CD4-positive, alpha-beta T cell (primary cell): ENCODE measurements at regions not wholly inside any gene's neighbourhood (a gene's known extent, or its start where the extent isn't known, plus 50 kb on each side); places are given as distances from the start of the nearest gene placed in this dataset.

Source experiments
- ATAC-seq: fragments of 200-7000 bp; cut with Tn5 transposase; one replicate; pipeline ENCODE4 v1.10.0; 2022; ENCODE audit warnings: mild to moderate bottlenecking; ENCODE audit not compliant: poor library complexity
- CTCF ChIA-PET: fragments of 350-600 bp; sonication (Branson Sonifier 250); formaldehyde crosslinking; loops from one replicate; lab custom pipeline; 2021; ENCODE audit warnings: antibody characterized with exemption, inconsistent platforms; lab: Charles Lee
- POLR2A ChIA-PET: fragments of 350-600 bp; sonication (Branson Sonifier 250); formaldehyde crosslinking; loops from one replicate; lab custom pipeline; 2021; ENCODE audit warnings: antibody characterized with exemption, inconsistent platforms; lab: Charles Lee
- DNase-seq, 14 experiments: peaks; one replicate each; pipeline ENCODE4 v3.0.0-alpha.2; 2013 to 2020; ENCODE audit warnings: mixed read lengths in 2 of 14
- H3K27ac ChIP-seq, 2 donors: one replicate each; pipeline versions ENCODE4 v1.5.1 to v1.7.0; 2013; ENCODE audit warnings: low read length in 2 of 2, low read depth in 1 of 2, mild to moderate bottlenecking in 1 of 2
- H3K27me3 ChIP-seq, 2 experiments: 1 replicate in 1 of 2; 2 replicates in 1 of 2; pipeline versions ENCODE4 v1.6.1 to v1.7.0; 2013; ENCODE audit warnings: low read length in 2 of 2, control low read depth in 1 of 2, mild to moderate bottlenecking in 1 of 2, moderate library complexity in 1 of 2; ENCODE audit not compliant: insufficient read depth in 2 of 2, control insufficient read depth in 1 of 2
- H3K36me3 ChIP-seq: one replicate; pipeline ENCODE4 v1.6.1; 2013; ENCODE audit warnings: low read length, control low read depth; ENCODE audit not compliant: insufficient read depth
- H3K4me1 ChIP-seq: one replicate; pipeline ENCODE4 v1.6.1; 2013; ENCODE audit warnings: low read length, control low read depth; ENCODE audit not compliant: insufficient read depth
- H3K4me3 ChIP-seq: one replicate; pipeline ENCODE4 v1.5.1; 2013; ENCODE audit warnings: mild to moderate bottlenecking, low read length, moderate library complexity
- H3K9me3 ChIP-seq, 2 experiments: 1 replicate in 1 of 2; 2 replicates in 1 of 2; pipeline versions ENCODE4 v1.6.1 to v1.7.0; 2013; ENCODE audit warnings: low read length in 2 of 2, mild to moderate bottlenecking in 2 of 2, control low read depth in 1 of 2, moderate library complexity in 1 of 2; ENCODE audit not compliant: control insufficient read depth in 1 of 2, insufficient read depth in 1 of 2
- H3K27ac Mint-ChIP-seq: one replicate; pipeline ENCODE4 v1.8.0; 2020; ENCODE audit warnings: mixed read lengths
- H3K27me3 Mint-ChIP-seq: one replicate; pipeline ENCODE4 v1.8.0; 2021; ENCODE audit warnings: mixed read lengths
- H3K36me3 Mint-ChIP-seq: one replicate; pipeline ENCODE4 v1.8.0; 2021; ENCODE audit warnings: low read depth, mixed read lengths
- H3K4me1 Mint-ChIP-seq: one replicate; pipeline ENCODE4 v1.8.0; 2021; ENCODE audit warnings: low read depth, mixed read lengths
- H3K4me3 Mint-ChIP-seq: one replicate; pipeline ENCODE4 v1.8.0; 2020; ENCODE audit warnings: mild to moderate bottlenecking, mixed read lengths
- H3K9me3 Mint-ChIP-seq: one replicate; pipeline ENCODE4 v1.8.0; 2020; ENCODE audit warnings: mixed read lengths
- CTCF ChIP-seq: fragments of 200-600 bp; IDR thresholded peaks from one replicate; pipeline ENCODE4 v1.8.0; 2022; ENCODE audit warnings: antibody characterized with exemption, mild to moderate bottlenecking
- intact Hi-C, 2 experiments: fragments of 100-400 bp; cut with DNase I in 1 of 2; cut with micrococcal nuclease in 1 of 2; formaldehyde crosslinking; loops; one replicate each; pipeline versions ENCODE4 v1.15.1 to v1.9.0; 2023 to 2025; cut with DNase I, micrococcal nuclease

DNA sequence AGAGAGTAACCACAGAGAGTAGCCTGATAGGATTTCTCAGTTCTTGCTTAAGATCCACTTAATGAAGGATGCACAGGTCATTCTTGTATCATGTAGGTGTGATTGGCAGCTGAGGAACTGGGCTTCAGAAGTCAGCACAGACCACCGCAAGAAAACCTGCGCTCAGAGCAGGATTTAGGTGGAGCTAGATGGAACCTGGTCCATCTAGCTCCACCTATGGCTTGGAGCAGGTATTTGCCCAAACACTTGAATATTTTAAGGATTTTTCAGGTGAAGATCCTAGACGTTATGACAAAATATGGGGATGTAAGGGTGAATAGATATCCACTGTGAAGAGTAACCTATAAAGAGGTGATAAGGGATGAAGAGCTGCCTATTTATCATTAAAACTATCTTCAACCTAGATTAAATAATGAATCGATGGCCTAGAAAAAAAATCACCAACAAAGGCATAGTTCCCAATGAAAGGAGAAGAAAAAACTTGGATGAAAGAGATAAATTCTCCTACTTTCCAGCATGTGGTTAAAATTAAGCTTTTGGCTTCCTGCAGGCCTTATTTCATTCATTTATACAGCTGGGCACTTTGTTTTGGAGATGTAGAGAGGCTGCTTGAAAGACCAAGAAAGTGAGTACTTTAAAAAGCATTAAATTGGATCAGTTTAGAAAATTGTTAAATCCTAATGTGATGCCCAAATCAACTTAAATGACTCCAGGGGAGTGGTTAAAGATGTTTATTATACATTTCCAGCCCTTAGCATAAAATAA is 778.4 kb upstream of the GJE1 start:
- no peak for DNase-seq
- CTCF ChIA-PET: interaction anchor here (1.0 kb wide), 1 partner anchor 8 kb away, joined by 3 read pairs; no protein-coding TSS in a partner anchor
- Histone ChIP-seq H3K4me1 (no peaks in the 10 kb centered on the region), H3K4me3 (no peak overlapping the region), H3K9me3 (no peaks in the 10 kb centered on the region), H3K36me3 (no peaks in the 10 kb centered on the region), H3K27ac (no peak overlapping the region), H3K27me3 (no peaks in the 10 kb centered on the region)
- Mint-ChIP-seq H3K27ac (no peak overlapping the region), H3K4me1 (no peaks in the 10 kb centered on the region), H3K27me3 (no peaks in the 10 kb centered on the region), H3K9me3 (no peaks in the 10 kb centered on the region), H3K36me3 (no peaks in the 10 kb centered on the region), H3K4me3 (no peak overlapping the region)
- POLR2A ChIA-PET: no interaction called here
- no peak for TF ChIP-seq CTCF
- ATAC-seq: no peak
- intact Hi-C loops: no loop called here

DNA sequence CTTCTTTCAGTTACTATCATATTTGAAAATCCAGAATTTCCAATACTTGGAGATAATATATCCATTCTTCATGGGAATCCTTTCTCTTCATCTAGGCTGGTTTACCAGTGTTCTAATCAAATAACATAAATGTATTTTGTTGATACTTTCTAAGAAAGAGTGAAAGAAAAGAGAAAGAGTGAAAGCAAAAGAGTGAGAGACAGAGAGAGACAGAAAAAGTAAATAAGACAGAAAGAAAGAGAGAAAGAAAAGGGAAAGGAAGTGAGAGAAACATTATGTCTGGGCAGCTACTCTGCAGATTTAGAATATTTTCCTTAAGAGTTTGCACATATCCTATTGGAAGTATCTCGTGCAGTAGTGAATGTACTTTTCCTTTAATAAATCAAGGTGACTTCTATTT is 781.0 kb upstream of the GJE1 start:
- no peaks in the 10 kb centered on the region for H3K36me3 Mint-ChIP-seq
- H3K9me3 Mint-ChIP-seq: no peaks in the 10 kb centered on the region
- H3K27me3 Mint-ChIP-seq: no peaks in the 10 kb centered on the region
- ChIA-PET CTCF (no interaction called here), POLR2A (interaction anchor here (1.4 kb wide), 1 partner anchor 10 kb away, joined by 3 read pairs; no protein-coding TSS in a partner anchor)
- H3K4me1 Mint-ChIP-seq: no peaks in the 10 kb centered on the region
- ATAC-seq: no peak
- Histone ChIP-seq H3K4me3 (no peak overlapping the region), H3K27ac (no peak overlapping the region), H3K27me3 (no peaks in the 10 kb centered on the region), H3K9me3 (no peaks in the 10 kb centered on the region), H3K4me1 (no peaks in the 10 kb centered on the region), H3K36me3 (no peaks in the 10 kb centered on the region)
- no peak overlapping the region for H3K27ac Mint-ChIP-seq
- H3K4me3 Mint-ChIP-seq: no peak overlapping the region
- intact Hi-C loops: no loop called here
- no peak for DNase-seq
- TF ChIP-seq CTCF: no peak

GRCh38 chr6:141349710-141350109 is 783.0 kb upstream of the GJE1 start:
- ATAC-seq (no peak), DNase-seq (no peak)
- Mint-ChIP-seq H3K36me3 (no peaks in the 10 kb centered on the region), H3K9me3 (no peaks in the 10 kb centered on the region), H3K27ac (no peak overlapping the region), H3K4me1 (no peaks in the 10 kb centered on the region), H3K27me3 (no peaks in the 10 kb centered on the region), H3K4me3 (no peak overlapping the region)
- CTCF ChIA-PET: no interaction called here
- no peak for TF ChIP-seq CTCF
- H3K27ac ChIP-seq: no peak overlapping the region
- intact Hi-C loops: no loop called here
- no peaks in the 10 kb centered on the region for H3K4me1 ChIP-seq
- H3K4me3 ChIP-seq: no peak overlapping the region
- no peaks in the 10 kb centered on the region for H3K9me3 ChIP-seq
- no peaks in the 10 kb centered on the region for H3K36me3 ChIP-seq
- H3K27me3 ChIP-seq: no peaks in the 10 kb centered on the region
- POLR2A ChIA-PET: interaction anchor here (0.6 kb wide), 1 partner anchor 83 kb away, joined by 3 read pairs; no protein-coding TSS in a partner anchor
